Epithelial cell of prostate (primary cell): ENCODE measurements at regions not wholly inside any gene's neighbourhood (a gene's known extent, or its start where the extent isn't known, plus 50 kb on each side); places are given as distances from the start of the nearest gene placed in this dataset.
A peak's percentile ranks its signal among the peaks of the same experiment; 100 is the strongest.
"Not testable (repeated sequence)": the region's sequence is repeated elsewhere in the genome, so short reads cannot be mapped to it uniquely, and the experiment has no call there.

Experiments used
- DNase-seq: peaks from one replicate; pipeline ENCODE4 v3.0.0-alpha.2; 2011; ENCODE audit warnings: low read depth, low spot score
- H3K27ac ChIP-seq: fragments of 450-650 bp; 2 replicates; pipeline ENCODE4 v1.5.1; 2017; ENCODE audit warnings: mild to moderate bottlenecking

DNA sequence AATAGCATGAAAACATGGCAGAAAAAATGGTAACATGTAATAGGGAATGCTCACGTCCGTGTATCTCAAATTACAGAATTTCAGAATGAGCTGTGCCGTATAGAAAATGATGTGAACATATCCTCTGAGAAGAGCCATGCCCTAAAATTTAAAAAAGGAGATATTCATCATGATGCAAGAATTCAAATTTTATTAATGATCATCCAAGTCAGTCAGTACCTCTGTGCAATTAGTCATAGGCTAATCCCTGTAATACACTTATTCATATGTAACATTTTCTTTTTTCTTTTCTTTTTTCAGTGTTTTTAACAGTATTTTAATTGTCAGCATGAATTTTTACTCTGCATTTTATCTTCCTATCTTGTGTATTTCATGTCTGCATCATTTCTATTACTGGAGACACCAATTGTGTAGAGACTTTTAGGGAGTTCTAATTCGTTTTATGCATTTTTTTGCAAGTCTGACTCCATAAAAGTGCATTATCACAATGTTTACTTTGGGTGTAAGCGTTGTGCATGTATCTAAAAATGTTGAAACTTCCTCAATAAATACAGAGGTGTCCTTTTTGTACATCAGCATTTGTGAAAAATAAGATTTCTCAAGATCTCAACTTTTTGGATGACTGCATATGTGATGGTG, 1103.7 kb upstream of the CELF2 start:
- no peak for DNase-seq
- no peak overlapping the region for H3K27ac ChIP-seq

- no peak for DNase-seq
- no peak overlapping the region for H3K27ac ChIP-seq
Observed at GRCh38 chr10:9921544-9921943, 1096.1 kb upstream of the CELF2 start.

DNA sequence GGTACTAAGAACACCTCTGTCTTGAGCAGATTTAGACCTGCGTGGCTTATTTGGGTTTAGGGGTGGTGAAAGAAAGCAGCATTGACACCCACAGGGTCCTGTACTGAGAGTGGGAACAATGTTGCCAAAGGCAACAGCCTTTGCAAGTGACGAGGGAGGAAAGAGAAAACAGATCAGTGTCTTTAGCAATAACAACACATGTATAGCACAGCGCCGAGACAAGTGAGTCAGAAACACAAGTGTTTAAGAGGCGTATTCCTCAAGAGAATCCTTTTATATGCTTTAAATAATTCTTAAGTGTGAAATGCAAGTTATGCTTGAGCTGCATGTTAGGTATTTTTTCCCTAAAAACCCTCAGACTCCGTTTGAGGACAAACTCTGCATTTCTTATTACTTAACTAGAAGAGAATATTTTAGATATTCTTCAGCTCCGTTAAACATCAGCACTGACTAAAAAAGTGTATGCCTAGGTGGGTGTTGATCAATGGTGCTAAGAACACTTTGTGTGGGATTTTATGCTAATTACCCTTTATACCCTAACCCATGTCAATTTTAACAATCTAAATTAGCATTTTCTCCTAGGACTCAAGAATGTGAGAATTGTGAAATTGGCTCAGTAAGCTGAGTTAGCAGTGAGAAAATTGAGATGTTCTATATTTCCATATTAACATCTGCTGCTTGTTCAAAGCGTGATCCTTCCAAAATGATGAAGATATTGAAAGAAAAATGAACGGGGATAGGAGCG, 1095.4 kb upstream of the CELF2 start:
- no peak overlapping the region for H3K27ac ChIP-seq
- no peak for DNase-seq

GRCh38 chr10:9926003-9926402, 1091.7 kb upstream of the CELF2 start:
- no peak overlapping the region for H3K27ac ChIP-seq
- no peak for DNase-seq

- no peak for DNase-seq
- no peak overlapping the region for H3K27ac ChIP-seq
Observed at GRCh38 chr10:9926881-9927280, 1090.8 kb upstream of the CELF2 start.

DNA sequence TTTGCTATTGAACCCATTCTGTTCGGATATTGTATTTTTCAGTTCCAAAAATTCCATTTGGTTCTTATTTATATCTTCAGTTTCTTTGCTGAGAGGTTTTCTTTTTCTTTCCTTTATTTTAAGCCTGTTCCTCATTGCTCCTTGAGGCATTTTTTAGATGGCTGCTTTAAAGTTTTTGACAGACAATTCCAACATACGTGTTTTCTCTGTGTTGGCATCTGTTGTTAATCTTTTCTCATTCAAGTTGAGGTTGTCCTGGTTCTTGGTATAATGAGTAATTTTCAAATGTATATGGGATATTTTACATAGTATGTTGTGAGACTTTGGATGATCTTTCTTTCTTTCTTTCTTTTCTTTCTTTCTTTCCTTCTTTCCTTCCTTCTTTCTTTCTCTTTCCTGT, 1078.0 kb upstream of the CELF2 start:
- H3K27ac ChIP-seq, result no peak overlapping the region
- no peak for DNase-seq

- H3K27ac ChIP-seq, result no peak overlapping the region
- DNase-seq, result no peak
Observed at GRCh38 chr10:9944690-9945089, 1073.0 kb upstream of the CELF2 start.

DNA sequence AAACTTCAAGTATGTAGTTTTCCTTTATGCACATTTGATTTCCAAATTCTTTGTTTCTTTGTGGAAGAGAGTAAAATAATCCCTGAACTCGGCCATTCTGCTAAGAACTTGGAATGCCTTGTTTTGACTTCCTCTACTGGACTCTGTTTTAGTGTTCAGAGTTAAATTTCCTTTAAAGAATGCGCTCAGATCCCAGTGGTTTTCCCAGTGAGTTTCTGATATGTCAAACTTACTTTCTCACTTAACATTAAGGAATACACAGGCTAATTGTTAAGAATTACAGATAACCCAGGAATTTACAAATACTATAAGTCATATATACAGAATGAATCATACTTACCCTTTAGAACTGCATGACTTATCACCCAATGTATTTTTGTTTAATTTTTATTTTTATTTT, 1067.6 kb upstream of the CELF2 start:
- DNase-seq, result no peak
- no peak overlapping the region for H3K27ac ChIP-seq

DNA sequence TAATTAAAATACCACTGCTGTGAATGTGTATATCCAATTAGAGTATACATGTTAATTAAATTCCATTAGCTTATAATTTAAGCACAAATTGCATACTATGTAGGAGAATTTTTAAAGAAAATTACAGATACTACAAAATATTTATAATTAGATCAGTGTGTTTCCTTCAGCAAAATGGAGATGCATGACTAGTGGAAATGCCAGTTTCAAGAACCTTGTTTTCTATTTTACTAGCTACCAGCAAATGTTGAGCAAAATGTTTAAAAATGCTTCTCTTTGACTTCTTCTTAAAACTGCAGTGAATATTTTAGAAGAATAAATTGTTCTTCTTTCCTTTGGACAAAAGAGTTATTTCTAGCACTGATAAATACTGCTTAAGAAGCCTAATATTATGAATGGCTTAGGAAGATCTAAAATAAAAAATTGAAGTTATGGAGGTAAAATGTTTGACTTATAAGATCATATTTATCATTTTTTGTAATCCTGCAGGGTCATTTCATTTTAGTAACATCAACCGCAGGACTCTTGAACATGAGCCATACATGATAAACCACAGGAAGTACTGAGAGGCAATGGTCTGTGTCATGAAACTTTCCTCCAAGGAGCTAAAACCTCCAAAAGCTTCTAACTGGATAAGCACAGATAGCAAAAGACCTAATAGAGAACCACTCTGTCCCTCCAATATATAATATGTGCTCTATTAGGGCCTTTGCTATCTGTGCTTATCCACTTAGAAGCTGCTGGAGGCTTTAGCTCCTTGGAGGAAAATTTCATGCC, 1066.0 kb upstream of the CELF2 start:
- no peak for DNase-seq

DNA sequence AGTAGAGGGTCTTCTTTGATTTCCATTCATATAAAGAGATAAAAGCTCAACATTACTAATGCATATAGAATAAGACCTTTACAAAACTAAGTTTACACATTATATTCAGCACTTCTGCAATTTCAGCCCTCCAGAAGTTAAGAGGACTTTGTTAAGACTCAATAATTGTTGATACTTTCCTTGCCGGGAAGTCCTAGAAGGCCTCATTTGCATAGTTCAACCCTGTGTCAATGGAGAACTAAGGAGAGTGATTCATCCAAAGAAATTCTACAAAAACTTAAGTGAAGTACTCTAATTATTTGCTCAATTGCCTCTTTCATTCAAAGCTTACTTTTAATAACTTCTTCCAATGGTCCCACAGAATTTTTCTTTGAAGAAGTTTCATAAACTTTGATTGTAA, 1060.3 kb upstream of the CELF2 start:
- H3K27ac ChIP-seq, result no peak overlapping the region
- DNase-seq, result peak; percentile 14

More for the DNA sequence above, 1066.0 kb upstream of the CELF2 start:
- no peak overlapping the region for H3K27ac ChIP-seq

GRCh38 chr10:9957876-9958275, 1059.8 kb upstream of the CELF2 start:
- not testable (repeated sequence) for H3K27ac ChIP-seq, DNase-seq

DNA sequence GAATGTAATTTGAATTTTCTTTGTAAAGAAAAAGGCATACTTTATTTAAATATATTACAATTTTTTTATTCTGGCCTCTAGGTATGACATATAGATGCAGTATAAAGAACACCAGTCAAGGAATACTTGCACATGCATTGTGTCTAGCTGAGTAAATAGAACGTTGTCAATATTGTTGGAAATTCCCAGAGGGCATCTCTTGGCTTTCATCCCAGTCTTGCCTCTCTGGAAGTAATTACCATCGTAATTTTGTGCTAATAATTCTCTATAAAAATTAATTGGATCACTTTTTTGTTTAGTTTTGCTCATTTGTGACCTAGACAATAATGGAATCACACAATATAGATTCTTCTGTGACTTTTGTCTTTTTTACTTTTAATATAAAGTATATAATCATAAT, 1052.3 kb upstream of the CELF2 start:
- H3K27ac ChIP-seq, result no peak overlapping the region
- no peak for DNase-seq

GRCh38 chr10:9986786-9987185, 1030.9 kb upstream of the CELF2 start:
- H3K27ac ChIP-seq, result no peak overlapping the region
- DNase-seq, result no peak

- no peak for DNase-seq
- H3K27ac ChIP-seq, result no peak overlapping the region
Observed at GRCh38 chr10:9987197-9987596, 1030.5 kb upstream of the CELF2 start.

GRCh38 chr10:9992661-9993060, 1025.0 kb upstream of the CELF2 start:
- no peak for DNase-seq
- H3K27ac ChIP-seq, result no peak overlapping the region

- no peak overlapping the region for H3K27ac ChIP-seq
- DNase-seq, result no peak
Observed at GRCh38 chr10:9994131-9994530, 1023.5 kb upstream of the CELF2 start.

- H3K27ac ChIP-seq, result no peak overlapping the region
- DNase-seq, result no peak
Observed at GRCh38 chr10:9999627-10000026, 1018.0 kb upstream of the CELF2 start.

DNA sequence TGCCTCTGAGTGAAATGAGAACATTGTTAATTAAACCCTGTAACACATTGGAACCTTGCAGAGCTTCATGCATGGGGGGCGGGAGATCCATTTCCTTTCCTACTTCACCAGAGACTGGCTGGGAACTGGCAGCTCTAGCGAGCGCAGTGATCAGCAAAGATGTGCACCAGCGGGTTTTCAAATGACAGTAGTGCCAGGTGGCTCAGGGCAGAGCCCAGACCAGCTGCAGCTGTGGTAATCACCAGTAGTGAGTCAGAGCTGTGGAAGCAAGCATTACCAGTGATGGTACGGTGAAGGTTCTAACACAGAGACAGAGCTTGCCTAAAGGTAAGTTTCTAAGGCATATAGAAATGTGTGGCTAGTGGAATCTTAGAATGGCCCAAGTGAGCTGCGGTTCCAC, 1009.7 kb upstream of the CELF2 start:
- no peak for DNase-seq
- H3K27ac ChIP-seq, result no peak overlapping the region

- H3K27ac ChIP-seq, result no peak overlapping the region
- no peak for DNase-seq
Observed at GRCh38 chr10:10010397-10010796, 1007.3 kb upstream of the CELF2 start.

DNA sequence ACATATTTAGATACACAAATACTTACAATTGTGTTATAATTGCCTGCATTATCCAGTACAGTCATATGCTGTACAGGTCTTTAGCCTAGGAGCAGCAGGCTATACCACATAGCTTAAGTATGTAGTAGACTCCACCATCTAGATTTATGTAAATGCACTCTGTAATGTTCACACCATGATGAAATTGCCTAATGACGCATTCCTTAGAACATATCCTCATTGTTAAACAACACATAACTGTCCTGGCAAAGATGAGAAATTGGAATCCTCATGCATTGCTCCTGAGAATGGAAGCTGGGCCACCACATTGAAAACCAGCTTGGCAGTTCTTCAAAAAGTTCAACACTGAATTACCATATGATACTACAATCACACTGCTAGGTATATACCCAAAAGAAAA, 1002.8 kb upstream of the CELF2 start:
- no peak overlapping the region for H3K27ac ChIP-seq
- no peak for DNase-seq

DNA sequence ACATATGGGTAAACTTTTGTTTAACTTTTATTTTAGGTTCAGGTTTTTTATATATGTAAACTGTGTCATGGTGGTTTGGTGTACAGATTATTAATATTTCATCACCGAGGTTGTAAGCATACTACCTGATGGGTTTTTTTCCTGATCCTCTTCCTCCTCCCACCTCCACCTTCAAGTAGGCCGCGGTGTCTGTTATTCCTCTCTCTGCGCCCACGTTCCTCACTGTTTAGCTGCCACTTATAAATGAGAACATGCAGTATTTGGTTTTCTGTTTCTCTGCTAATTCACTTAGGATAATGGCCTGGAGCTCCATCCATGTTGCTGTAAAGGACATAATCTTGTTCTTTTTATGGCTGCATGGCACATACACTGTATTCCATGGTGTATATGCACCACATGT, 1000.0 kb upstream of the CELF2 start:
- no peak overlapping the region for H3K27ac ChIP-seq
- no peak for DNase-seq
